ENCODE measurements at regions not wholly inside any gene's neighbourhood (a gene's known extent, or its start where the extent isn't known, plus 50 kb on each side); places are given as distances from the start of the nearest gene placed in this dataset.
"Not testable (repeated sequence)": the region's sequence is repeated elsewhere in the genome, so short reads cannot be mapped to it uniquely, and the experiment has no call there.

DNA sequence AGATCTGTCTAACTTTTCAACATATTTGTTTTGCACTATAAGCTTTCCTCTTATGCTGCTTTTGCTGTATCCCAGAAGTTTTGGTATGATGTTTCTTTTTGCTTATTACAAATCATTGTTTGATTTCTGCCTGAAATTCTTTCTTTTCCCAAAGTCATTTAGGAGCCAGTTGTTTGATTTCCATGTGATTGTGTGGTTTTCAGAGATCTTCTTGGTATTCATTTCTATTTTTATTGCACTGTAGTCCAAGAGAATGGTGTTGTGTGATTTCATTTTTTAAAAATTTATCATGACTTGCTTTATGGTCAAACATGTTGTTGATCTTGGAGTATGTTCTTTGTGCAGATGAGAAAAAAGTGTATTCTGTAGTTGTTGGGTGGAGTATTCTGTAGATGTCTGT, 88.1 kb downstream of the LGALS9B start:
- H2BK12ac ChIP-seq (ENCODE audit: insufficient read length, low read depth, low read length); H4K91ac ChIP-seq (ENCODE audit: insufficient read length, low read depth, low read length); H3K23ac ChIP-seq (ENCODE audit: insufficient read length, low read depth, low read length); H3K27me3 ChIP-seq (ENCODE audit: insufficient read depth, low read length); H3K4me1 ChIP-seq (ENCODE audit: insufficient read depth, low read length); H3K9me3 ChIP-seq (ENCODE audit: control insufficient read depth, low read depth, low read length); H2BK5ac ChIP-seq (ENCODE audit: insufficient read length, low read length); H3K9me3 Mint-ChIP-seq; H4K20me1 ChIP-seq (ENCODE audit: control insufficient read depth, insufficient read depth, insufficient read length); H3K27me3 Mint-ChIP-seq (ENCODE audit: low read depth); H3K36me3 Mint-ChIP-seq (ENCODE audit: insufficient read depth in 1 of 3, low read depth in 3 of 3); H4K8ac ChIP-seq (replicated peaks; ENCODE audit: insufficient read length, low read depth, low read length); H3K27ac Mint-ChIP-seq; H3K79me2 ChIP-seq (ENCODE audit: insufficient read depth, low read length); H3K79me1 ChIP-seq (ENCODE audit: insufficient read depth, low read depth, low read length, poor library complexity, severe bottlenecking); H3T11ph ChIP-seq (ENCODE audit: low read length); H3K56ac ChIP-seq (ENCODE audit: insufficient read length, low read depth, low read length); H2BK20ac ChIP-seq (ENCODE audit: low read depth, low read length, poor library complexity, severe bottlenecking); H3K4me3 Mint-ChIP-seq; H3K4me2 ChIP-seq (ENCODE audit: insufficient read depth, insufficient read length, low read length); H4K5ac ChIP-seq (ENCODE audit: insufficient read length, low read depth, low read length); H2AK5ac ChIP-seq (ENCODE audit: insufficient read length, low read length); H3K4ac ChIP-seq (ENCODE audit: low read depth, low read length); H2BK15ac ChIP-seq (ENCODE audit: low read depth, low read length); H3K9ac ChIP-seq (ENCODE audit: extremely low read depth, insufficient read length, low read length); DNase-seq; H2BK120ac ChIP-seq (ENCODE audit: low read depth, low read length, poor library complexity, severe bottlenecking); H3K18ac ChIP-seq (ENCODE audit: insufficient read length, low read depth, low read length); H3K23me2 ChIP-seq (ENCODE audit: insufficient read length, low read depth, low read length, poor library complexity, severe bottlenecking); H3K27ac ChIP-seq (ENCODE audit: insufficient read length, low read depth, low read length); H2AFZ ChIP-seq (ENCODE audit: low read length); H3K14ac ChIP-seq (ENCODE audit: insufficient read depth, low read length): not testable (repeated sequence)
- peaks cover 8 to 12% of the 10 kb centered on the region in 2 experiments for H3K4me1 Mint-ChIP-seq

DNA sequence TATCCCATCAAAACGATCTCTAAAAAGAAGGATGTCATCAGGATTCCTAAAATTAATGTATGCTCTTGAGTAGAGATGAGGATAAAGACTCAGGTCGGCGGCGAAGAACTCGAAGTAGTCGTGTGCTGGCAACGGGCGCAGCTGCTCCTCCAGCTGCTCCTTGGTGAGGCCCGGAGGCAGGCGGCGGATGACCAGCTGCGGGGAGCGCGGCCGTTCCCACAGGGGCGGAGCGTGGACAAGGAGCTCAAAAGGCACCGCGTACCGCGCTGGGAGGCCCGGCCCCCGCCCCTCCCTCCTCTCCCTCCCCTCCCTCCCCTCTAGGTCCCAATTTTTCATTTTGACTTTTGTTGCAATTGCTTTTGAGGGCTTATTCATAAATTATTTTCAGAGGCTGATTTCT, 90.7 kb downstream of the LGALS9B start:
- not testable (repeated sequence) for H4K20me1 ChIP-seq (ENCODE audit: control insufficient read depth, insufficient read depth, insufficient read length); H3K4me3 Mint-ChIP-seq; H3K23me2 ChIP-seq (ENCODE audit: insufficient read length, low read depth, low read length, poor library complexity, severe bottlenecking)

GRCh38 chr17:20375745-20376144, 91.6 kb downstream of the LGALS9B start:
- H3K14ac ChIP-seq (ENCODE audit: insufficient read depth, low read length); H4K5ac ChIP-seq (ENCODE audit: insufficient read length, low read depth, low read length); H3K4me3 Mint-ChIP-seq; H3K27me3 ChIP-seq (ENCODE audit: insufficient read depth, low read length); H3K18ac ChIP-seq (ENCODE audit: insufficient read length, low read depth, low read length); H3K4me2 ChIP-seq (ENCODE audit: insufficient read depth, insufficient read length, low read length); H3K4me1 Mint-ChIP-seq; H3K27ac ChIP-seq (ENCODE audit: insufficient read length, low read depth, low read length); H2BK12ac ChIP-seq (ENCODE audit: insufficient read length, low read depth, low read length); H3K4ac ChIP-seq (ENCODE audit: low read depth, low read length); H3K23me2 ChIP-seq (ENCODE audit: insufficient read length, low read depth, low read length, poor library complexity, severe bottlenecking); H3K27ac Mint-ChIP-seq; H3T11ph ChIP-seq (ENCODE audit: low read length); H3K9me3 ChIP-seq (ENCODE audit: control insufficient read depth, low read depth, low read length); H3K9me3 Mint-ChIP-seq; H2BK5ac ChIP-seq (ENCODE audit: insufficient read length, low read length); H2AFZ ChIP-seq (ENCODE audit: low read length); H3K4me1 ChIP-seq (ENCODE audit: insufficient read depth, low read length); H2AK5ac ChIP-seq (ENCODE audit: insufficient read length, low read length); H2BK20ac ChIP-seq (ENCODE audit: low read depth, low read length, poor library complexity, severe bottlenecking); H3K9ac ChIP-seq (ENCODE audit: extremely low read depth, insufficient read length, low read length); H3K36me3 Mint-ChIP-seq (ENCODE audit: insufficient read depth in 1 of 3, low read depth in 3 of 3); H3K79me2 ChIP-seq (ENCODE audit: insufficient read depth, low read length); H2BK15ac ChIP-seq (ENCODE audit: low read depth, low read length); H4K20me1 ChIP-seq (ENCODE audit: control insufficient read depth, insufficient read depth, insufficient read length); H3K79me1 ChIP-seq (ENCODE audit: insufficient read depth, low read depth, low read length, poor library complexity, severe bottlenecking); H3K56ac ChIP-seq (ENCODE audit: insufficient read length, low read depth, low read length); H4K91ac ChIP-seq (ENCODE audit: insufficient read length, low read depth, low read length); H3K23ac ChIP-seq (ENCODE audit: insufficient read length, low read depth, low read length); H2BK120ac ChIP-seq (ENCODE audit: low read depth, low read length, poor library complexity, severe bottlenecking); H4K8ac ChIP-seq (replicated peaks; ENCODE audit: insufficient read length, low read depth, low read length); H3K27me3 Mint-ChIP-seq (ENCODE audit: low read depth): not testable (repeated sequence)
- peak; percentile 28 for DNase-seq
- no CpG with 5 or more reads among the region's 13 CpGs for WGBS (ENCODE audit: extremely low coverage, insufficient read length, low lambda C conversion rate)

More for the DNA sequence above, 90.7 kb downstream of the LGALS9B start:
- peak; percentile 52 for DNase-seq
- H3K27ac Mint-ChIP-seq; H3K36me3 Mint-ChIP-seq (ENCODE audit: insufficient read depth in 1 of 3, low read depth in 3 of 3); H3K9me3 Mint-ChIP-seq; H2AK5ac ChIP-seq (ENCODE audit: insufficient read length, low read length); H4K91ac ChIP-seq (ENCODE audit: insufficient read length, low read depth, low read length); H2BK120ac ChIP-seq (ENCODE audit: low read depth, low read length, poor library complexity, severe bottlenecking); H3T11ph ChIP-seq (ENCODE audit: low read length); H3K79me2 ChIP-seq (ENCODE audit: insufficient read depth, low read length); H3K4me2 ChIP-seq (ENCODE audit: insufficient read depth, insufficient read length, low read length); H4K8ac ChIP-seq (replicated peaks; ENCODE audit: insufficient read length, low read depth, low read length); H3K27ac ChIP-seq (ENCODE audit: insufficient read length, low read depth, low read length); H2AFZ ChIP-seq (ENCODE audit: low read length); H2BK15ac ChIP-seq (ENCODE audit: low read depth, low read length); H3K27me3 ChIP-seq (ENCODE audit: insufficient read depth, low read length); H3K23ac ChIP-seq (ENCODE audit: insufficient read length, low read depth, low read length); H3K14ac ChIP-seq (ENCODE audit: insufficient read depth, low read length); H2BK20ac ChIP-seq (ENCODE audit: low read depth, low read length, poor library complexity, severe bottlenecking); H3K9ac ChIP-seq (ENCODE audit: extremely low read depth, insufficient read length, low read length); H2BK12ac ChIP-seq (ENCODE audit: insufficient read length, low read depth, low read length); H3K27me3 Mint-ChIP-seq (ENCODE audit: low read depth); H3K9me3 ChIP-seq (ENCODE audit: control insufficient read depth, low read depth, low read length); H3K4ac ChIP-seq (ENCODE audit: low read depth, low read length); H3K79me1 ChIP-seq (ENCODE audit: insufficient read depth, low read depth, low read length, poor library complexity, severe bottlenecking); H4K5ac ChIP-seq (ENCODE audit: insufficient read length, low read depth, low read length); H3K18ac ChIP-seq (ENCODE audit: insufficient read length, low read depth, low read length); H2BK5ac ChIP-seq (ENCODE audit: insufficient read length, low read length); H3K4me1 ChIP-seq (ENCODE audit: insufficient read depth, low read length); H3K56ac ChIP-seq (ENCODE audit: insufficient read length, low read depth, low read length): not testable (repeated sequence)
- H3K4me1 Mint-ChIP-seq = peaks cover 8 to 12% of the 10 kb centered on the region in 2 experiments
- no CpG with 5 or more reads among the region's 23 CpGs for WGBS (ENCODE audit: extremely low coverage, insufficient read length, low lambda C conversion rate)
